ENCODE measurements at regions not wholly inside any gene's neighbourhood (a gene's known extent, or its start where the extent isn't known, plus 50 kb on each side); places are given as distances from the start of the nearest gene placed in this dataset.

- no peak for DNase-seq (ENCODE audit: low spot score)
Measured at GRCh38 chr9:135240222-135240621, 152.8 kb downstream of the OLFM1 start.

GRCh38 chr9:135240871-135241311, 153.4 kb downstream of the OLFM1 start:
- DNase-seq (ENCODE audit: low spot score): no peak

- DNase-seq (ENCODE audit: low spot score): no peak
Measured at GRCh38 chr9:135241381-135242048, 154.0 kb downstream of the OLFM1 start.

- no peak for DNase-seq (ENCODE audit: low spot score)
Measured at GRCh38 chr9:135242049-135242396, 154.6 kb downstream of the OLFM1 start.

- no peak for DNase-seq (ENCODE audit: low spot score)
Measured at GRCh38 chr9:135242406-135242805, 154.9 kb downstream of the OLFM1 start.

GRCh38 chr9:135243201-135244190, 156.0 kb downstream of the OLFM1 start:
- no peak for DNase-seq (ENCODE audit: low spot score)

- DNase-seq (ENCODE audit: low spot score): no peak
Measured at GRCh38 chr9:135244271-135245221, 157.1 kb downstream of the OLFM1 start.

- DNase-seq (ENCODE audit: low spot score): no peak
Measured at GRCh38 chr9:135245482-135246247, 158.2 kb downstream of the OLFM1 start.

- no peak for DNase-seq (ENCODE audit: low spot score)
Measured at GRCh38 chr9:135246248-135247205, 159.1 kb downstream of the OLFM1 start.

- DNase-seq (ENCODE audit: low spot score): no peak
Measured at GRCh38 chr9:135247227-135247930, 159.9 kb downstream of the OLFM1 start.

- no peak for DNase-seq (ENCODE audit: low spot score)
Measured at GRCh38 chr9:135248111-135248510, 160.6 kb downstream of the OLFM1 start.

GRCh38 chr9:135248721-135249120, 161.3 kb downstream of the OLFM1 start:
- DNase-seq (ENCODE audit: low spot score): no peak

- DNase-seq (ENCODE audit: low spot score): no peak
Measured at GRCh38 chr9:135249191-135249590, 161.7 kb downstream of the OLFM1 start.

GRCh38 chr9:135249711-135250110, 162.2 kb downstream of the OLFM1 start:
- DNase-seq (ENCODE audit: low spot score): no peak

GRCh38 chr9:135251331-135251761, 163.9 kb downstream of the OLFM1 start:
- no peak for DNase-seq (ENCODE audit: low spot score)

- no peak for DNase-seq (ENCODE audit: low spot score)
Measured at GRCh38 chr9:135251996-135252760, 164.7 kb downstream of the OLFM1 start.

- DNase-seq (ENCODE audit: low spot score): no peak
Measured at GRCh38 chr9:135252980-135253304, 165.5 kb downstream of the OLFM1 start.

- DNase-seq (ENCODE audit: low spot score): no peak
Measured at GRCh38 chr9:135253305-135254004, 166.0 kb downstream of the OLFM1 start.

All from Ammon's horn (tissue), 1 donor.